ENCODE measurements at regions not wholly inside any gene's neighbourhood (a gene's known extent, or its start where the extent isn't known, plus 50 kb on each side); places are given as distances from the start of the nearest gene placed in this dataset.

GRCh38 chr21:15359251-15359650, 294.5 kb upstream of the NRIP1 start:
- Histone ChIP-seq H3K4me3 (replicated peaks in 1 of 3; ENCODE audit: insufficient read depth in 1 of 3, low read depth in 2 of 3, low read length in 3 of 3) (no peak overlapping the region), H2AFZ (ENCODE audit: low read length) (no peak overlapping the region), H3K36me3 (replicated peaks in 1 of 2; ENCODE audit: control insufficient read depth in 1 of 2, insufficient read depth in 2 of 2, low read length in 2 of 2) (no peaks in the 10 kb centered on the region), H3K27me3 (ENCODE audit: control insufficient read depth in 1 of 2, insufficient read depth in 2 of 2, low read length in 2 of 2) (no peaks in the 10 kb centered on the region), H3K9ac (ENCODE audit: insufficient read depth, low read depth, low read length) (no peak overlapping the region), H3K4me1 (ENCODE audit: insufficient read depth, low read length) (0 out of 2 replicates have a peak, but pooled peaks cover 7% of the 10 kb centered on the region), H3K4me2 (ENCODE audit: low read depth, low read length) (no peak overlapping the region), H3K79me2 (ENCODE audit: insufficient read depth, low read length) (no peaks in the 10 kb centered on the region), H3K27ac (ENCODE audit: extremely low read length, insufficient read depth, low read length) (no peak overlapping the region), H3K9me3 (ENCODE audit: low read length) (no peaks in the 10 kb centered on the region), H4K20me1 (ENCODE audit: insufficient read depth, low read length) (no peaks in the 10 kb centered on the region)
- DNase-seq (ENCODE audit: low spot score) (no peak), ATAC-seq (no peak), FAIRE-seq (no peak)
- intact Hi-C loops (cut with micrococcal nuclease; ENCODE audit: unreplicated experiment) (no loop called here), in situ Hi-C loops (cut with HindIII; ENCODE audit: extremely low pct_ligation_motif_present, low pct_unique_long_range_greater_than_20kb) (no loop called here)
- ChIA-PET POLR2A (no interaction called here), CTCF (ENCODE audit: low intra/inter-chr PET ratio, low total read pairs) (no interaction called here)
- BruUV-seq (replicated peaks), result no TSS peak
- TF ChIP-seq MZF1 (CRISPR knock-in tag; IDR thresholded peaks at IDR 0.05; ENCODE audit: borderline replicate concordance) (no peak), RAD21 (CRISPR knock-in tag; IDR thresholded peaks at IDR 0.05) (no peak), EZH2 (conservative IDR thresholded peaks at IDR 0.05; ENCODE audit: low read depth, low read length) (no peak), KLF13 (CRISPR knock-in tag; IDR thresholded peaks at IDR 0.05) (no peak), PTBP1 (IDR thresholded peaks at IDR 0.05; ENCODE audit: low read depth, low read length, poor library complexity, severe bottlenecking) (no peak), FOXP4 (CRISPR knock-in tag; IDR thresholded peaks at IDR 0.05) (no peak), SATB2 (CRISPR knock-in tag; IDR thresholded peaks at IDR 0.05) (no peak)
- 65% methylated on average over 4 of the region's 4 CpGs for whole genome bisulfite sequencing (ENCODE audit: low lambda C conversion rate)

GRCh38 chr21:15362458-15362857, 297.7 kb upstream of the NRIP1 start:
- ATAC-seq (no peak), DNase-seq (ENCODE audit: low spot score) (no peak), FAIRE-seq (no peak)
- peaks cover 20% of the 10 kb centered on the region for H3K4me1 ChIP-seq (ENCODE audit: insufficient read depth, low read length)
- TF ChIP-seq RARA (CRISPR knock-in tag; IDR thresholded peaks at IDR 0.05), result no peak
- no peak for TF ChIP-seq ETV6 (CRISPR knock-in tag; conservative IDR thresholded peaks at IDR 0.05)
- no peak for TF ChIP-seq RNF2 (conservative IDR thresholded peaks at IDR 0.05; ENCODE audit: low read depth)
- TF ChIP-seq NFKB2 (CRISPR knock-in tag; IDR thresholded peaks at IDR 0.05; ENCODE audit: borderline replicate concordance), result no peak
- no peak for TF ChIP-seq MTERF4 (CRISPR knock-in tag; IDR thresholded peaks at IDR 0.05)
- in situ Hi-C loops (cut with HindIII; ENCODE audit: extremely low pct_ligation_motif_present, low pct_unique_long_range_greater_than_20kb), result no loop called here
- H3K4me3 ChIP-seq (replicated peaks in 1 of 3; ENCODE audit: insufficient read depth in 1 of 3, low read depth in 2 of 3, low read length in 3 of 3), result no peak overlapping the region
- no peaks in the 10 kb centered on the region for H4K20me1 ChIP-seq (ENCODE audit: insufficient read depth, low read length)
- no TSS peak for BruUV-seq (replicated peaks)
- H3K79me2 ChIP-seq (ENCODE audit: insufficient read depth, low read length), result no peaks in the 10 kb centered on the region
- 56% methylated on average over 4 of the region's 4 CpGs for WGBS (ENCODE audit: low lambda C conversion rate)
- H3K27me3 ChIP-seq (ENCODE audit: control insufficient read depth in 1 of 2, insufficient read depth in 2 of 2, low read length in 2 of 2), result no peaks in the 10 kb centered on the region
- H3K4me2 ChIP-seq (ENCODE audit: low read depth, low read length), result no peak overlapping the region
- H3K36me3 ChIP-seq (replicated peaks in 1 of 2; ENCODE audit: control insufficient read depth in 1 of 2, insufficient read depth in 2 of 2, low read length in 2 of 2), result no peaks in the 10 kb centered on the region
- H3K9ac ChIP-seq (ENCODE audit: insufficient read depth, low read depth, low read length), result no peak overlapping the region
- intact Hi-C loops (cut with micrococcal nuclease; ENCODE audit: unreplicated experiment), result no loop called here
- CTCF ChIA-PET (ENCODE audit: low intra/inter-chr PET ratio, low total read pairs), result no interaction called here
- POLR2A ChIA-PET, result no interaction called here
- no peak overlapping the region for H3K27ac ChIP-seq (ENCODE audit: extremely low read length, insufficient read depth, low read length)
- peaks cover 9% of the 10 kb centered on the region; the same call in 1 of the 2 replicates for H3K9me3 ChIP-seq (ENCODE audit: low read length)
- H2AFZ ChIP-seq (ENCODE audit: low read length), result no peak overlapping the region
